Endodermal cell (in vitro differentiated cells): ENCODE measurements at regions not wholly inside any gene's neighbourhood (a gene's known extent, or its start where the extent isn't known, plus 50 kb on each side); places are given as distances from the start of the nearest gene placed in this dataset.

Experiments
- DNase-seq: peaks from one replicate; pipeline ENCODE4 v3.0.0-alpha.2; 2017
- H3K27ac ChIP-seq: 2 replicates; pipeline ENCODE4 v1.5.1; 2013; ENCODE audit warnings: mild to moderate bottlenecking, low read depth, low read length, moderate library complexity
- H3K27me3 ChIP-seq: 2 replicates; pipeline ENCODE4 v1.6.1; 2013; ENCODE audit warnings: mild to moderate bottlenecking, low read length, moderate library complexity; ENCODE audit not compliant: insufficient read depth, control insufficient read depth, poor library complexity, severe bottlenecking
- H3K36me3 ChIP-seq: 2 replicates; pipeline ENCODE4 v1.7.0; 2013; ENCODE audit warnings: mild to moderate bottlenecking, low read length, moderate library complexity; ENCODE audit not compliant: control insufficient read depth, insufficient read depth
- H3K4me1 ChIP-seq: one replicate; pipeline ENCODE4 v1.7.0; 2013; ENCODE audit warnings: low read length; ENCODE audit not compliant: control insufficient read depth, insufficient read depth
- H3K4me3 ChIP-seq: 2 replicates; pipeline ENCODE4 v1.5.1; 2013; ENCODE audit warnings: mild to moderate bottlenecking, low read length, moderate library complexity
- H3K9ac ChIP-seq: 2 replicates; pipeline ENCODE4 v1.6.1; 2013; ENCODE audit warnings: mild to moderate bottlenecking, low read length, moderate library complexity; ENCODE audit not compliant: poor library complexity, severe bottlenecking; ENCODE audit errors: extremely low read depth
- H3K9me3 ChIP-seq: 2 replicates; pipeline ENCODE4 v1.6.1; 2013; ENCODE audit warnings: mild to moderate bottlenecking, low read length, moderate library complexity; ENCODE audit not compliant: control insufficient read depth
- H3K27ac Mint-ChIP-seq: 2 replicates; pipeline ENCODE4 v1.8.0; 2020; ENCODE audit warnings: mixed read lengths
- H3K27me3 Mint-ChIP-seq: 2 replicates; pipeline ENCODE4 v1.8.0; 2021; ENCODE audit warnings: mild to moderate bottlenecking, mixed read lengths; ENCODE audit not compliant: insufficient read depth
- H3K36me3 Mint-ChIP-seq: 2 replicates; pipeline ENCODE4 v1.8.0; 2020; ENCODE audit warnings: low read depth, mixed read lengths
- H3K4me1 Mint-ChIP-seq: 2 replicates; pipeline ENCODE4 v1.8.0; 2020; ENCODE audit warnings: mixed read lengths
- H3K4me3 Mint-ChIP-seq: 2 replicates; pipeline ENCODE4 v1.8.0; 2020; ENCODE audit warnings: mild to moderate bottlenecking, moderate library complexity, mixed read lengths
- H3K9me3 Mint-ChIP-seq: 2 replicates; pipeline ENCODE4 v1.8.0; 2020; ENCODE audit warnings: mild to moderate bottlenecking, mixed read lengths
- WGBS, 2 experiments: methylation state at CpG; one replicate each; pipeline versions ENCODE4 v1.1.5 to v1.1.7; 2013; ENCODE audit warnings: missing lambda C conversion rate in 2 of 2, mixed read lengths in 1 of 2; ENCODE audit not compliant: insufficient coverage in 1 of 2, insufficient read length in 1 of 2; 5-methylcytosine and 5-hydroxymethylcytosine counted together
- TF ChIP-seq, protein P1 (sequence below): fragments of 200-600 bp; sonication (generic); conservative IDR thresholded peaks from 2 replicates; pipeline ENCODE4 v1.5.0; 2021; ENCODE audit warnings: antibody characterized with exemption, mild to moderate bottlenecking

DNA sequence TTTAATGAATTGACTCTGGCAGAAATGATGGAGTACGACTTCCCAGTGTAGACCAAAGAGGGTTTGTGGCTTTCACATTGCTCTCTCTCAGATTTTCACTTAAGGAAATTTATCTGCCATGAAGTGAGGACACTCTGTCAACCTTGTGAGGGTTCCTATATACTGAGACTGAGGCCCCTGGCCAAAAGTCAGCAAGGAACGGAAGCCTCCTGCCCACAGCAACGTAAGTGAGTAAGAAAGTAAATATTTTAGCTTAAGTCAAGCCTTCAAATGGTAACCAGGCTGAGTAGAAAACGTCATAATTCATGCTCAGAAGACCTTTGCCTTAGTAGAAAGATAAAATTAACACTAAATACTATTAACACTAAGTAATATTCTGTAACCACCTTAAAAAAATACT is 1080.5 kb upstream of the ACVR2A start:
- Mint-ChIP-seq H3K27ac (no peak overlapping the region), H3K9me3 (peaks cover 3% of the 10 kb centered on the region), H3K4me3 (no peak overlapping the region), H3K27me3 (no peaks in the 10 kb centered on the region), H3K36me3 (no peaks in the 10 kb centered on the region), H3K4me1 (no peaks in the 10 kb centered on the region)
- DNase-seq: no peak
- Histone ChIP-seq H3K9me3 (peaks cover 15% of the 10 kb centered on the region), H3K36me3 (no peaks in the 10 kb centered on the region), H3K4me3 (no peak overlapping the region), H3K27me3 (no peaks in the 10 kb centered on the region), H3K9ac (no peak overlapping the region), H3K27ac (no peak overlapping the region), H3K4me1 (no peaks in the 10 kb centered on the region)
- TF ChIP-seq, protein P1, sequence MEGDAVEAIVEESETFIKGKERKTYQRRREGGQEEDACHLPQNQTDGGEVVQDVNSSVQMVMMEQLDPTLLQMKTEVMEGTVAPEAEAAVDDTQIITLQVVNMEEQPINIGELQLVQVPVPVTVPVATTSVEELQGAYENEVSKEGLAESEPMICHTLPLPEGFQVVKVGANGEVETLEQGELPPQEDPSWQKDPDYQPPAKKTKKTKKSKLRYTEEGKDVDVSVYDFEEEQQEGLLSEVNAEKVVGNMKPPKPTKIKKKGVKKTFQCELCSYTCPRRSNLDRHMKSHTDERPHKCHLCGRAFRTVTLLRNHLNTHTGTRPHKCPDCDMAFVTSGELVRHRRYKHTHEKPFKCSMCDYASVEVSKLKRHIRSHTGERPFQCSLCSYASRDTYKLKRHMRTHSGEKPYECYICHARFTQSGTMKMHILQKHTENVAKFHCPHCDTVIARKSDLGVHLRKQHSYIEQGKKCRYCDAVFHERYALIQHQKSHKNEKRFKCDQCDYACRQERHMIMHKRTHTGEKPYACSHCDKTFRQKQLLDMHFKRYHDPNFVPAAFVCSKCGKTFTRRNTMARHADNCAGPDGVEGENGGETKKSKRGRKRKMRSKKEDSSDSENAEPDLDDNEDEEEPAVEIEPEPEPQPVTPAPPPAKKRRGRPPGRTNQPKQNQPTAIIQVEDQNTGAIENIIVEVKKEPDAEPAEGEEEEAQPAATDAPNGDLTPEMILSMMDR: no peak
- WGBS, 2 experiments: 87 to 100% methylated on average over 2 to 4 of the region's 4 CpGs

DNA sequence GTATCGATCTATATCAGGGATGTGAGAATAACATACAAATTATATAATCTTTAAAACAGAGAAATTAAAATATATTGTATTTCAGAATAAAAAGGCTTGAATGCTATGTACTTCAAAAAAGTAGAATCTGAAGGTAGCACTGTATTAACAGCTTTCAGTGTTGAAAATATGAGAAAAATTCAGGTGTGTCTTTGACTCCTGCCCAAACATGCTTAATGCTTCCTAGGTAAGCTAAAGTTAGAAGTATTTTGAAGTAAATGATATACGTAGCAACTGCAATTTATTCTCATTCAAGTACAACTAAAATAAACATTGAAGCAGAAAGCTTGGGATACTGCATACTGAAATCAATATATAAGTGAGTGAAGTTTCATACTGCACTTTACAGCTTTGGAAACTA is 1082.0 kb upstream of the ACVR2A start:
- H3K27ac ChIP-seq: no peak overlapping the region
- peaks cover 15% of the 10 kb centered on the region for H3K9me3 ChIP-seq
- H3K36me3 ChIP-seq: no peaks in the 10 kb centered on the region
- TF ChIP-seq, protein P1: no peak
- no peaks in the 10 kb centered on the region for H3K4me1 ChIP-seq
- DNase-seq: no peak
- H3K4me3 ChIP-seq: no peak overlapping the region
- H3K27me3 Mint-ChIP-seq: no peaks in the 10 kb centered on the region
- H3K27ac Mint-ChIP-seq: no peak overlapping the region
- 100% methylated on average over 1 of the region's 2 CpGs; no CpG with 5 or more reads in 1 of the 2 experiments for WGBS, 2 experiments
- no peaks in the 10 kb centered on the region for H3K36me3 Mint-ChIP-seq
- H3K27me3 ChIP-seq: no peaks in the 10 kb centered on the region
- H3K9me3 Mint-ChIP-seq: peaks cover 3% of the 10 kb centered on the region
- no peak overlapping the region for H3K9ac ChIP-seq
- H3K4me1 Mint-ChIP-seq: no peaks in the 10 kb centered on the region
- H3K4me3 Mint-ChIP-seq: no peak overlapping the region

DNA sequence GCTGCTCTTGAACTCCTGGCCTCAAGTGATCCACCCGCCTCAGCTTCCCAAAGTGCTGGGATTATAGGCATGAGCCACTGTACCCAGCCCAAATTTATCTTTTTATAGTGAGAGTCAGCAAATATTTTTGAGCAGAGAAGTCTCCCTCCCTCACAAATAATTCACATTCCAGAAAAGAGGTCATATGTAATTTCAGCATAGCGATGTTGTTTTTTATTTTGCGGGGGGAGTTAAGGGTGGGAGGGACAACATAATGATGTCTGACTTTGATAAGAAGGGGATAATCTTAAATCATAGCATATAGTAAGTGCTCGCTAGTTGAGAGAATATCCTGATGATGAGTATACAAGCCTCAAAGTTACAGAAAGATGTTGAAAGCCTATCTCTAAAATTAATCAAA is 1090.2 kb upstream of the ACVR2A start:
- H3K27ac ChIP-seq: no peak overlapping the region
- no peaks in the 10 kb centered on the region for H3K4me1 Mint-ChIP-seq
- no peak overlapping the region for H3K9ac ChIP-seq
- H3K36me3 Mint-ChIP-seq: no peaks in the 10 kb centered on the region
- H3K4me1 ChIP-seq: no peaks in the 10 kb centered on the region
- no peak for DNase-seq
- no peaks in the 10 kb centered on the region for H3K36me3 ChIP-seq
- WGBS, 2 experiments: 93 to 100% methylated on average over 1 to 4 of the region's 4 CpGs
- no peak overlapping the region for H3K27ac Mint-ChIP-seq
- H3K27me3 Mint-ChIP-seq: no peaks in the 10 kb centered on the region
- H3K9me3 ChIP-seq: no peaks in the 10 kb centered on the region
- no peak overlapping the region for H3K4me3 ChIP-seq
- H3K27me3 ChIP-seq: no peaks in the 10 kb centered on the region
- TF ChIP-seq, protein P1: no peak
- no peaks in the 10 kb centered on the region for H3K9me3 Mint-ChIP-seq
- no peak overlapping the region for H3K4me3 Mint-ChIP-seq
